Lung (tissue), 11 donors: ENCODE measurements at regions not wholly inside any gene's neighbourhood (a gene's known extent, or its start where the extent isn't known, plus 50 kb on each side); places are given as distances from the start of the nearest gene placed in this dataset.

ENCODE experiments used
- ATAC-seq: fragments of 200-7000 bp; cut with Tn5 transposase; one replicate; pipeline ENCODE4 v1.9.1; 2020; ENCODE audit warnings: moderate number of reproducible peaks; ENCODE audit not compliant: insufficient read depth, low FRiP score
- DNase-seq, 3 donors: peaks; one replicate each; pipeline ENCODE4 v3.0.0-alpha.2; 2013 to 2017
- H3K27ac ChIP-seq, 2 donors: one replicate each; pipeline ENCODE4 v1.5.1; 2013; ENCODE audit warnings: mild to moderate bottlenecking in 2 of 2, moderate library complexity in 2 of 2, control low read depth in 1 of 2, inconsistent platforms in 1 of 2, low read depth in 1 of 2, low read length in 1 of 2
- H3K27me3 ChIP-seq, 3 donors: one replicate each; pipeline ENCODE4 v1.5.1; 2013; ENCODE audit warnings: low read length in 2 of 3; ENCODE audit not compliant: control insufficient read depth in 3 of 3, insufficient read depth in 3 of 3
- H3K36me3 ChIP-seq, 4 donors: one replicate each; pipeline ENCODE4 v1.5.1; 2013; ENCODE audit warnings: low read length in 4 of 4, mild to moderate bottlenecking in 1 of 4, moderate library complexity in 1 of 4; ENCODE audit not compliant: control insufficient read depth in 4 of 4, insufficient read depth in 4 of 4
- H3K4me1 ChIP-seq, 5 donors: one replicate each; pipeline ENCODE4 v1.5.1; 2013; ENCODE audit warnings: low read length in 5 of 5, mild to moderate bottlenecking in 2 of 5, moderate library complexity in 1 of 5; ENCODE audit not compliant: control insufficient read depth in 5 of 5, insufficient read depth in 5 of 5
- H3K4me3 ChIP-seq: one replicate; pipeline ENCODE4 v1.5.1; 2013; ENCODE audit warnings: mild to moderate bottlenecking, control low read depth, moderate library complexity
- H3K9ac ChIP-seq, 2 donors: one replicate each; pipeline ENCODE4 v1.5.1; 2013; ENCODE audit warnings: low read length in 2 of 2, control low read depth in 1 of 2; ENCODE audit not compliant: insufficient read depth in 1 of 2
- H3K9me3 ChIP-seq, 4 donors: one replicate each; pipeline ENCODE4 v1.5.1; 2013; ENCODE audit warnings: low read length in 3 of 4, mild to moderate bottlenecking in 1 of 4, moderate library complexity in 1 of 4; ENCODE audit not compliant: control insufficient read depth in 4 of 4, insufficient read depth in 3 of 4
- CTCF ChIP-seq: IDR thresholded peaks from 2 replicates; pipeline ENCODE4 v1.5.1; 2012; ENCODE audit warnings: mild to moderate bottlenecking; ENCODE audit errors: control extremely low read depth, extremely low read depth
- WGBS, 2 donors: extraction: QIAGEN DNeasy Blood & Tissue Kit; methylation state at CpG; one replicate each; pipeline ENCODE4 v1.1.7; 2013; 5-methylcytosine and 5-hydroxymethylcytosine counted together
- donor health status: control.
- donor health status: control.
- donor health status: Bipolar disorder and iron deficiency.
- donor health status: healthy.
- donor health status: DM: yes; HTN: yes; CAD: no.

- Histone ChIP-seq H3K4me1 (peaks cover 0 to 1% (median 0%) of the 10 kb centered on the region in 5 donors), H3K36me3 (no peaks in the 10 kb centered on the region), H3K27me3 (no peaks in the 10 kb centered on the region), H3K4me3 (no peak overlapping the region), H3K27ac (no peak overlapping the region), H3K9ac (no peak overlapping the region), H3K9me3 (peaks cover 0 to 7% (median 0%) of the 10 kb centered on the region in 4 donors)
- 86 to 94% methylated on average over 5 of the region's 5 CpGs for WGBS, 2 donors
- TF ChIP-seq CTCF = no peak
- ATAC-seq (no peak), DNase-seq (no peak)
Observed at GRCh38 chr10:9875353-9875752, 1142.3 kb upstream of the CELF2 start.

DNA sequence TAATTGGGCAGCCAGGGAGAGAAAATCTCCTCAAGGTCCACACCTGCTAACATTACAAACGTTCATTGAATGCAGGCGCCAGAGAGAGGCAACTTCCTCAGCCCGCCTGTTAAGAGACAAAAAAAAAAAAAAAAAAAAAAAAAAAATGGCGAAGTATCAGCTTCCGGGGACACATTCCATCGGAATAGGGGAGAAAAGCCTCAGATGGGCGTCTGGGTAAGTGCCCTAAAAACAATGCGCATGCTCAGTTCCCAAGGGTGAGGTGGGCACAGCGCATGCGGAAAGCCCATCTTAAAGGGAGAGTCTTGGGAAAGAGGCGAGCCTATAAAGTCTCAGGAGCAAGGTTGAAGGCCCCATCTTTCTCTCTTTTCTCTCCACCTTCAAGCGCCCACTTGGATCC lies 1139.7 kb upstream of the CELF2 start:
- Histone ChIP-seq H3K27me3 (no peaks in the 10 kb centered on the region), H3K27ac (no peak overlapping the region), H3K9ac (no peak overlapping the region), H3K9me3 (peaks cover 0 to 7% (median 1%) of the 10 kb centered on the region in 4 donors), H3K36me3 (no peaks in the 10 kb centered on the region), H3K4me3 (no peak overlapping the region), H3K4me1 (peaks cover 0 to 1% (median 0%) of the 10 kb centered on the region in 5 donors)
- no peak for ATAC-seq
- WGBS, 2 donors = 91 to 93% methylated on average over 12 of the region's 12 CpGs
- no peak for DNase-seq
- TF ChIP-seq CTCF = no peak

GRCh38 chr10:9878383-9878782 lies 1139.3 kb upstream of the CELF2 start:
- WGBS, 2 donors = 93 to 98% methylated on average over 10 of the region's 10 CpGs
- DNase-seq = no peak

More at GRCh38 chr10:9878383-9878782, 1139.3 kb upstream of the CELF2 start:
- Histone ChIP-seq H3K36me3 (no peaks in the 10 kb centered on the region), H3K4me3 (no peak overlapping the region), H3K27me3 (no peaks in the 10 kb centered on the region), H3K9ac (no peak overlapping the region), H3K9me3 (peaks cover 0 to 7% (median 5%) of the 10 kb centered on the region in 4 donors), H3K4me1 (peaks cover 0 to 1% (median 0%) of the 10 kb centered on the region in 5 donors), H3K27ac (no peak overlapping the region)
- ATAC-seq = no peak
- no peak for TF ChIP-seq CTCF
